B cell (primary cell): ENCODE measurements at regions not wholly inside any gene's neighbourhood (a gene's known extent, or its start where the extent isn't known, plus 50 kb on each side); places are given as distances from the start of the nearest gene placed in this dataset.
A peak's percentile ranks its signal among the peaks of the same experiment; 100 is the strongest.
"Not testable (repeated sequence)": the region's sequence is repeated elsewhere in the genome, so short reads cannot be mapped to it uniquely, and the experiment has no call there.

Experiments used
- ATAC-seq: fragments of 200-7000 bp; cut with Tn5 transposase; one replicate; pipeline ENCODE4 v1.10.0; 2021; ENCODE audit warnings: low read depth, mild to moderate bottlenecking, moderate number of reproducible peaks, moderate library complexity
- CTCF ChIA-PET: fragments of 350-600 bp; sonication (Branson Sonifier 250); formaldehyde crosslinking; loops from one replicate; lab custom pipeline; 2021; ENCODE audit warnings: antibody characterized with exemption, inconsistent platforms; lab: Charles Lee
- POLR2A ChIA-PET: fragments of 350-600 bp; sonication (Branson Sonifier 250); formaldehyde crosslinking; loops from one replicate; lab custom pipeline; 2021; ENCODE audit warnings: antibody characterized with exemption; lab: Charles Lee
- DNase-seq: peaks from one replicate; pipeline ENCODE4 v3.0.0; 2013
- H2AFZ ChIP-seq: 2 replicates; pipeline ENCODE4 v1.6.1; 2012; ENCODE audit warnings: mild to moderate bottlenecking, low read depth, low read length; ENCODE audit not compliant: insufficient read depth, poor library complexity, severe bottlenecking
- H3K27ac ChIP-seq, 2 donors: 1 replicate in 1 of 2; 2 replicates in 1 of 2; pipeline ENCODE4 v1.5.1; 2012 to 2013; ENCODE audit warnings: low read length in 2 of 2, mild to moderate bottlenecking in 2 of 2, moderate library complexity in 1 of 2
- H3K27me3 ChIP-seq, 4 experiments: fragments of 200-600 bp in 1 of 4; sonication (generic) in 1 of 4; replicated peaks in 1 of 4; 1 replicate in 2 of 4; 2 replicates in 2 of 4; pipeline versions ENCODE4 v1.6.1 to v1.7.0; 2013 to 2016; ENCODE audit warnings: low read length in 3 of 4, mild to moderate bottlenecking in 2 of 4, mixed read lengths in 1 of 4, moderate library complexity in 1 of 4; ENCODE audit not compliant: insufficient read depth in 4 of 4, control insufficient read depth in 3 of 4; ENCODE audit errors: control extremely low read depth in 1 of 4
- H3K36me3 ChIP-seq, 2 experiments: replicated peaks in 1 of 2; 1 replicate in 1 of 2; 2 replicates in 1 of 2; pipeline versions ENCODE4 v1.6.1 to v1.7.1; 2013; ENCODE audit warnings: low read length in 1 of 2; ENCODE audit not compliant: insufficient read depth in 2 of 2, control insufficient read depth in 1 of 2; ENCODE audit errors: control extremely low read depth in 1 of 2, extremely low read depth in 1 of 2
- H3K4me1 ChIP-seq, 2 donors: fragments of 200-600 bp in 1 of 2; sonication (generic) in 1 of 2; 1 replicate in 1 of 2; 2 replicates in 1 of 2; pipeline versions ENCODE4 v1.5.1 to v1.6.1; 2013 to 2017; ENCODE audit warnings: low read length in 2 of 2; ENCODE audit not compliant: control insufficient read depth in 2 of 2, insufficient read depth in 2 of 2
- H3K4me2 ChIP-seq: replicated peaks from 2 replicates; pipeline ENCODE3; 2012; ENCODE audit warnings: mild to moderate bottlenecking, low read depth, low read length; ENCODE audit not compliant: poor library complexity, severe bottlenecking
- H3K4me3 ChIP-seq, 5 experiments: fragments of 200-600 bp in 1 of 5; sonication (generic) in 1 of 5; 1 replicate in 3 of 5; 2 replicates in 2 of 5; pipeline versions ENCODE4 v1.5.1 to v1.7.0; 2011 to 2016; ENCODE audit warnings: low read length in 4 of 5, mild to moderate bottlenecking in 4 of 5, low read depth in 2 of 5, control low read depth in 1 of 5, moderate library complexity in 1 of 5; ENCODE audit not compliant: insufficient read depth in 1 of 5; ENCODE audit errors: control extremely low read depth in 1 of 5, extremely low read depth in 1 of 5
- H3K79me2 ChIP-seq: fragments of 200-600 bp; sonication (generic); one replicate; pipeline ENCODE4 v1.6.0; 2016; ENCODE audit warnings: low read length; ENCODE audit not compliant: control insufficient read depth, insufficient read depth
- H3K9ac ChIP-seq: fragments of 200-600 bp; sonication (generic); 2 replicates; pipeline ENCODE4 v1.6.1; 2017; ENCODE audit warnings: mild to moderate bottlenecking, low read length, moderate library complexity
- H3K9me3 ChIP-seq, 3 donors: one replicate each; pipeline versions ENCODE4 v1.6.1 to v1.7.1; 2013; ENCODE audit warnings: low read length in 2 of 3; ENCODE audit not compliant: control insufficient read depth in 2 of 3, insufficient read depth in 1 of 3; ENCODE audit errors: control extremely low read depth in 1 of 3
- H4K20me1 ChIP-seq: 2 replicates; pipeline ENCODE4 v1.6.0; 2012; ENCODE audit warnings: mild to moderate bottlenecking, low read length; ENCODE audit not compliant: insufficient read depth, control insufficient read depth, poor library complexity, severe bottlenecking
- H3K27ac Mint-ChIP-seq: one replicate; pipeline ENCODE4 v1.8.0; 2021; ENCODE audit warnings: mixed read lengths
- H3K27me3 Mint-ChIP-seq: one replicate; pipeline ENCODE4 v1.8.0; 2021; ENCODE audit warnings: mixed read lengths
- H3K4me1 Mint-ChIP-seq: one replicate; pipeline ENCODE4 v1.8.0; 2021; ENCODE audit warnings: mixed read lengths
- H3K4me3 Mint-ChIP-seq: one replicate; pipeline ENCODE4 v1.8.0; 2021; ENCODE audit warnings: mixed read lengths
- H3K9me3 Mint-ChIP-seq: one replicate; pipeline ENCODE4 v1.8.0; 2022; ENCODE audit warnings: mixed read lengths; ENCODE audit not compliant: insufficient read depth
- WGBS: methylation state at CpG from one replicate; pipeline ENCODE4 v1.1.5; 2013; ENCODE audit warnings: missing lambda C conversion rate; ENCODE audit not compliant: insufficient coverage; 5-methylcytosine and 5-hydroxymethylcytosine counted together
- intact Hi-C: fragments of 100-400 bp; cut with micrococcal nuclease; formaldehyde crosslinking; loops from one replicate; pipeline ENCODE4 v1.10.0; 2022

DNA sequence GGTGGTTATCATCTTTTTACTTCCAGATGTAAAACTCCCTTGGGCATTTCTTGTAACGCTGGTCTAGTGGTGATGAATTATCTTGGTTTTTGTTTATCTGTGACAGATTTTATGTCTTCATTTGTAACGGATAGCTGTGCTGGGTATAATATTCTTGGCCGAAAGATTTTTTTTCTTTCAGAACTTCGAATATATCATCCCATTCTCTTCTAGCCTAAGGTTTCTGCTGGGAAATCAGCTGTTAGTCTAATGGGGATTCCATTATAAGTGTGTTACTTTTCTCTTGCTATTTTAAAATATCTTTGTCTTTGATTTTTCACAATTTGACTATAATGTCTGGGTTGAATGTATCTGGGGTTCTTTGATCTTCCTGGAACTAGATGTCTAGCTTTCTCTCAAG is 55.4 kb upstream of the CSNK1E start:
- H3K9me3 ChIP-seq, H3K4me3 ChIP-seq, H3K4me2 ChIP-seq, H3K9ac ChIP-seq, CTCF ChIA-PET, H4K20me1 ChIP-seq, H3K9me3 Mint-ChIP-seq, H3K27me3 ChIP-seq, DNase-seq, ATAC-seq, POLR2A ChIA-PET, H2AFZ ChIP-seq, H3K4me3 Mint-ChIP-seq, H3K36me3 ChIP-seq, H3K79me2 ChIP-seq, H3K27me3 Mint-ChIP-seq: not testable (repeated sequence)
- Histone ChIP-seq H3K27ac (peak overlapping the region in 1 of 2 donors; percentile 87), H3K4me1 (peaks cover 25 to 30% of the 10 kb centered on the region in 2 donors)
- intact Hi-C loops: loop anchor here (5.0 kb wide), 1 partner anchor 200 kb away; the partner anchor contains the start of gene DMC1
- WGBS: no CpG with 5 or more reads among the region's 4 CpGs
- H3K27ac Mint-ChIP-seq: peak overlapping the region; percentile 62
- H3K4me1 Mint-ChIP-seq: peaks cover 59% of the 10 kb centered on the region

DNA sequence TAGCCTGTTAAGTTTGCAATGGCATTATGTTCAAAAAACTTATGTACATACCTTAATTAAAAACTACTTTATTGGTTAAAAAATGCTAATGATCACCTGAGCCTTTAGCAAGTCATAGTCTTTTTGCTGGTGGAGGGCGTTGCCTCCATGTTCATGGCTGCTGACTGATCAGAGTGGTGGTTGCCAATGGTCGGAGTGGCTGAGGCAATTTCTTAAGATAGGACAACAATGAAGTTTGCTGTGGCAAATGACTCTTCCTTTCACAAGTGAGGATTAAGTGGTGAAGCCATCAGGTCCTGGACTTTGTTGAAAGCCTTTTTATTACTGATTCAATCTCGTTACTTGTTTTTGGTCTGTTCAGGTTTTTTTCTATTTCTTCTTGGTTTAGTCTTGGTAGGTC is 53.3 kb upstream of the CSNK1E start:
- Mint-ChIP-seq H3K27ac (peak overlapping the region; percentile 41), H3K4me1 (peaks cover 51% of the 10 kb centered on the region)
- WGBS: 94% methylated on average over 2 of the region's 3 CpGs
- H4K20me1 ChIP-seq, H3K27ac ChIP-seq, H2AFZ ChIP-seq, H3K9me3 Mint-ChIP-seq, CTCF ChIA-PET, H3K79me2 ChIP-seq, H3K27me3 ChIP-seq, H3K9ac ChIP-seq, ATAC-seq, H3K4me3 Mint-ChIP-seq, H3K27me3 Mint-ChIP-seq, H3K4me2 ChIP-seq, POLR2A ChIA-PET, H3K36me3 ChIP-seq, H3K9me3 ChIP-seq, H3K4me3 ChIP-seq, DNase-seq: not testable (repeated sequence)
- peaks cover 21 to 25% of the 10 kb centered on the region in 2 donors for H3K4me1 ChIP-seq
- intact Hi-C loops: loop anchor here (5.0 kb wide), 1 partner anchor 202 kb away; the partner anchor contains the start of gene DMC1

DNA sequence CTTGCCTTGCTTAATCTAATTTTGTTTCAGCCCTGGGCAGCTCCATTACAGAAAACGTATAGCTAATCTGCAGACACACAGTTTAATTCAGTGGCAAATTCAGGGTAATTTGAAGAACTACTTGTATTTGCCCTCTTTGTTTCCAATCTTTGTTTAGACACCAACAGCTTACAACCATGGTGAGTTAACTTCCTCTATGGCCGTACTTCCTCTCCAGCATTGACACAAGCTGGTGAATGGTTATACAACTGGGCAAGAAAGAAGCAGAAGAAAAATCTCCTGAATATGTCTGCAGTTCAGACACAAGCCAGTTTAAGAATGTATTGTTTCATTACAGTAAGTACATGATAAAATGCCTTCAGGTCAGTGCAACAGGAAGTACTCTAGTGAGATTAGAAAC is 51.9 kb upstream of the CSNK1E start:
- peak; percentile 41 for ATAC-seq
- H3K4me3 Mint-ChIP-seq, CTCF ChIA-PET, H3K9me3 Mint-ChIP-seq, H4K20me1 ChIP-seq, H3K9ac ChIP-seq, H3K79me2 ChIP-seq, H3K4me3 ChIP-seq, H3K9me3 ChIP-seq, H2AFZ ChIP-seq, H3K27me3 ChIP-seq, H3K27me3 Mint-ChIP-seq, H3K36me3 ChIP-seq, H3K4me2 ChIP-seq, intact Hi-C loops: not testable (repeated sequence)
- Mint-ChIP-seq H3K27ac (peak overlapping the region; percentile 84), H3K4me1 (peaks cover 42% of the 10 kb centered on the region)
- Histone ChIP-seq H3K4me1 (peaks cover 11 to 13% of the 10 kb centered on the region in 2 donors), H3K27ac (peak overlapping the region; percentile 2 to 55)
- peak; percentile 45 for DNase-seq
- WGBS: no CpG with 5 or more reads among the region's 2 CpGs
- POLR2A ChIA-PET: interaction anchor here (0.6 kb wide), 1 partner anchor 393 kb away, joined by 5 read pairs; no protein-coding TSS in a partner anchor
